ENCODE measurements at regions not wholly inside any gene's neighbourhood (a gene's known extent, or its start where the extent isn't known, plus 50 kb on each side); places are given as distances from the start of the nearest gene placed in this dataset.
"Not testable (repeated sequence)": the region's sequence is repeated elsewhere in the genome, so short reads cannot be mapped to it uniquely, and the experiment has no call there.

DNA sequence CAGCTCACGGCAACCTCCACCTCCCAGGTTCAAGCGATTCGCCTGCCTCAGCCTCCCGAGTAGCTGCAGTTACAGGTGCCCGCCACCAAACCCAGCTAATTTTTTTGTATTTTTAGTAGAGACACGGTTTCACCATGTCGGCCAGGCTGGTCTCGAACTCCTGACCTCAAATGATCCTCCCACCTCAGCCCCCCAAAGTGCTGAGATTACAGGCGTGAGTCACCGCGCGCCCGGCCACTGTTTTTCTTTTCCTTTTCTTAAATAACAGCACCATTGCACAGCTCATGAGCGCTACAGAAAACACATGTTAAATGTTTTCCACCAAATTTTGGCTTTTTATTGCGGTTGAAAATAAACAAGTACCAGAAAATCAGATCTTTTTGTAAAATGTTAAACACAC, 195.5 kb downstream of the CRLF2 start:
- not testable (repeated sequence) for H3K27me3 Mint-ChIP-seq, H3K9me3 Mint-ChIP-seq, H3K4me3 Mint-ChIP-seq, H3K4me1 Mint-ChIP-seq, ATAC-seq, DNase-seq, H3K27ac Mint-ChIP-seq

DNA sequence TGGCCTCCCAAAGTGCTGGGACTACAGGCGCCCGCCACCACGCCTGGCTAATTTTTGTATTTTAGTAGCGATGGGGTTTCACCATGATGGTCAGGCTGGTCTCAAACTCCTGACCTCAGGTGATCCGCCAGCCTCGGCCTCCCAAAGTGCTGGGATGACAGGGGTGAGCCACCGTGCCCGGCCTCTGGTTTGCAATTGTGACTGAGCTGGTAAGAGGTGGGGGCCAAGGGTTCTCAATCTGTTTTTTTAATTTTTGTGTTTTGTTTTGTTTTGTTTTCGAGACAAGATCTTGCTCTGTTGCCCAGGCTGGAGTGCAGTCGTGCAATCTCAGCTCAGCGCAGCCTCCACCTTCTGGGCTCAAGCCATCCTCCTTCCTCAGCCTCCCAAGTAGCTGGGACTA, 196.2 kb downstream of the CRLF2 start:
- DNase-seq, H3K4me3 Mint-ChIP-seq, H3K9me3 Mint-ChIP-seq, ATAC-seq, H3K27ac Mint-ChIP-seq, H3K4me1 Mint-ChIP-seq, H3K27me3 Mint-ChIP-seq: not testable (repeated sequence)

DNA sequence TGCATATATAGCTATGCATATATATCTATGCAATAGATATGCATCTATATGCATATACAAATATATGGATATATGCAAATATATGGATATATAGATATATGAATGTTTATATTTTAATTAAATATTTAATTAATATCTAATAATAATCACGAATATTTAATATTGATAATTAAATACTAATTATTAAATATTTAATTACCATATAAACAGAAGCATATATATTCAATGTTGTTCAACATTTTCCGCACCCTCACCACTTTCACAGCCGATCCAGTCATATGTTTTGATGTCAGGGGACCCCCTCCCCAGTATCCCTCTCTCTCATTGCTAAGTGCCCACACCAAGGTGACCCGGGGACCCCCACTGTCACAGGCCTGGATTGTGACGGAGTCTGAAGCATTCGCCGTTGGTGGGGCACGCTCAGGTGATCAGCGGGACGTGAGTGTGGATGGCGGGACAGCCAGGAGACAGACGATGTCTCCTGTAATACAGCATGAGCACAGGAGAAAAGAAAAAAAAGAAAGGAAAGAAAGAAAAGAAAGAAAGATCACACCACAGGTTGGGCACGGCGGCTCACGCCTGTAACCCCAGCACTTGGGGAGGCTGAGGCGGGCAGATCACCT, 199.7 kb downstream of the CRLF2 start:
- no peak for DNase-seq
- H3K27me3 Mint-ChIP-seq = no peaks in the 10 kb centered on the region
- peak; percentile 43 for ATAC-seq
- H3K9me3 Mint-ChIP-seq = no peaks in the 10 kb centered on the region
- H3K4me1 Mint-ChIP-seq = no peaks in the 10 kb centered on the region
- H3K4me3 Mint-ChIP-seq = no peak overlapping the region
- H3K27ac Mint-ChIP-seq = no peak overlapping the region

DNA sequence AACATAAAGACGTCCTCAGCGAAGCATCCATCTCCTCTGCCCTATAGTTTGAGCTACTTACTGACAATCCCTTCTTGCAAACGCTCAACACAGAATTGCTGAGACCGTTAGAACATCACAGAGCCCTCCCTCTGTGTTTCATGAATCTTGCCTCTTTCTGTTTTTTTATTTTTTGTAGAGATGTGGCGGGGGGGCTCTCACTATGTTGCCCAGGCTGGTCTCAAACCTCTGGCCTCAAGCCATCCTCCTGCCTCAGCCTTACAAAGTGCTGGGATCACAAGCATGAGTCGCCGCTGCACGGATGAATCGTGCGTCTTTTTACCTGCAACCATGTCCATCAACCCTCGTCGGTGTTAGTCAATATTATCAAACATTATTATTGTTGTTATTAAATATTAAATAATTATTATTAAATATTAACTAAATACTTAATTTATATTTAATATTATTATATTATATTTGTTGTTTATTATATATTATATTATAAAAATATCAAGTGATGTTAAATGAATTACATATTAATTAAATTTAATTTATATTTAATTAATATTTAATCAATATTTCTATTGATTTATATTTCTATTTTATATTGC, 200.7 kb downstream of the CRLF2 start:
- ATAC-seq = peak; percentile 64
- Mint-ChIP-seq H3K9me3 (no peaks in the 10 kb centered on the region), H3K27me3 (no peaks in the 10 kb centered on the region), H3K27ac (no peak overlapping the region), H3K4me1 (no peaks in the 10 kb centered on the region), H3K4me3 (no peak overlapping the region)
- peak in 1 of 2 donors; percentile 28 for DNase-seq

DNA sequence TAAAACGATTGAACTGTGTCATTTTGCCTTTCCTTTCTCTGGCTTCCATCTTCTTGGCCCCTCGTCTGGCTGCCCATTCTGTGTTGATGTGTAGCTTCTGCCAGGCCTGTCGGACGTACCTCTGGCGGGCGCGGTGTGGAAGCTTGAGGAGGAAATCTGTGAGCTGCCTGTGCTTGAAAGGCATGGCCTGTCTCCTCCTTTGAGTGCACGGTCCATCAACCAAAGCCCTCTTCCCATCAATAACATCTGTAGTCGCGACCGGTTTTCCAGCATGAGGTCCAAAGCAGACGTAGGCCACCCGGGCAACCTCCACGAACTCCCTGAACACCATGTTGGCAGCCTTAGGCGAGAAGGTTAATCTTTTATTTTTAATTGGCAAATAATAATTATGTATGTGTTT, 202.7 kb downstream of the CRLF2 start:
- no peaks in the 10 kb centered on the region for H3K4me1 Mint-ChIP-seq
- no peaks in the 10 kb centered on the region for H3K27me3 Mint-ChIP-seq
- H3K4me3 Mint-ChIP-seq = no peak overlapping the region
- DNase-seq (no peak), ATAC-seq (no peak)
- H3K9me3 Mint-ChIP-seq = no peaks in the 10 kb centered on the region
- H3K27ac Mint-ChIP-seq = no peak overlapping the region

DNA sequence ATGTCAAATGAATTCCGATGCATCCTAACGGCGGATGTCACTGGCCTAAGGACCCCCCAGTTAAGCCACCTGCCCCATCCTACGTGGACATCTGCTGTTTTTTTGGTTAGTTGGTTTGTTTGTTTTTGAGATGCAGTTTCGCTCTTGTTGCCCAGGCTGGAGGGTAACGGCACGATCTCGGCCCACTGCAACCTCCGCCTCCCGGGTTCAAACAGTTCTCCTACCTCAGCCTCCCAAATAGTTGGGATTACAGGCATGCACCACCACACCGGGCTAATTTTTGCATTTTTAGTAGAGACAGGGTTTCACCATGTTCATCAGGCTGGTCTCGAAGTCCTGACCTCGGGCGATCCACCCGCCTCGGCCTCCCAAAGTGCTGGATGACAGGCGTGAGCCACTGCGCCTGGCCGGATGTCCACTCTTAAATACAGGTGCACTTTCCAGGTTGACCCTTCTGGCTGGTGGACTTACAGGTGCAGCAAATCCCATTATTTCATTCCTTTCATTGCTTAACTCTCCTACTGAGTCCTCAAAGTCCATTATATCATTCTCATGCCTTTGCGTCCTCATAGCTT, 206.2 kb downstream of the CRLF2 start:
- no peak overlapping the region for H3K27ac Mint-ChIP-seq
- H3K9me3 Mint-ChIP-seq = no peaks in the 10 kb centered on the region
- H3K4me1 Mint-ChIP-seq = no peaks in the 10 kb centered on the region
- DNase-seq = no peak
- ATAC-seq = no peak
- H3K4me3 Mint-ChIP-seq = no peak overlapping the region
- H3K27me3 Mint-ChIP-seq = no peaks in the 10 kb centered on the region

DNA sequence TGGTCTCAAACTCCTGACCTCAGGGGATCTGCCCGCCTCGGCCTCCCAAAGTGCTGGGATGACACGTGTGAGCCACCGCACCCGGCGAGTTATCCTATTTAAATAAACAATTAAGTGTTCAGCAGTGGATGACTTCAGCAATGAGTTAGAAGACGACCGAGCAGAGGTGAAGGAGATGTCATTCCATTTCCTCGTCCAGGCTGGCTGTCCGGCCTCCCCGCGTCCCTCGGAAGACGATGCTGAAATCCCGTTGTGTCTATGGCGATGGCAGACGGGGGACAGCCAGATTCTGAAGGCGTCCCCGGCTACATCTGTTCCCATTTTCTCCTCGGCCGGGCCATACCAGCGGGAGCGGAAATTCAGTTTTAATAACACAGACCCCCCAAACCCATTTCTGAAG, 209.8 kb downstream of the CRLF2 start:
- ATAC-seq = no peak
- H3K4me1 Mint-ChIP-seq = no peaks in the 10 kb centered on the region

DNA sequence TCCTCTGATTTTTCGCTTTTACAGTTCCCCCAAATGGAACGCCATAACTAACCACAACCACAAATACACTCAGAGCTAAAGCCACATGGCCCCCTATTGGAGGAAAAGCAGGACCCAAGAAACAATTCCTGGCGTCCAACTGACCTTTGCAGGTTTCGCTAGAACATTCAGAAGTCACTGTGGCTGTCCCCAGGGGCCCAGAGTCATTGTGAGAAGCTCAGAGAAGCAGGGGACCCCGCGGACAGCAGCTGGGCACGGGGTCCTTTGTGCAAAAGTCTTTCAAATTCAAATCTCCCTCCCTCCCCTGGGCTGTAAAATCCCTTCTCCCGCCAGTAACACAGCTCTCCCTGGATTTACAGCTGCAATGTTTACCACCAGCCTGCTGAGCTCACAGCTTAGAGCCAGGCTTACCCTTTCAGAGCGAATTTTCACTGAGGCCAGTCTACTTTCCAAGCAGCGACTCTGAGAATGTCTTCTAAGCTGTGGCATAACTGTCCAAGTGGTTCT, 214.8 kb downstream of the CRLF2 start:
- Mint-ChIP-seq H3K4me1 (no peaks in the 10 kb centered on the region), H3K9me3 (peaks cover 5 to 11% of the 10 kb centered on the region in 2 donors), H3K4me3 (no peak overlapping the region), H3K27ac (no peak overlapping the region), H3K27me3 (no peaks in the 10 kb centered on the region)
- DNase-seq (no peak), ATAC-seq (no peak)

More for the DNA sequence above, 209.8 kb downstream of the CRLF2 start:
- H3K27ac Mint-ChIP-seq = no peak overlapping the region
- no peak for DNase-seq
- no peaks in the 10 kb centered on the region for H3K27me3 Mint-ChIP-seq
- H3K4me3 Mint-ChIP-seq = no peak overlapping the region
- H3K9me3 Mint-ChIP-seq = no peaks in the 10 kb centered on the region

DNA sequence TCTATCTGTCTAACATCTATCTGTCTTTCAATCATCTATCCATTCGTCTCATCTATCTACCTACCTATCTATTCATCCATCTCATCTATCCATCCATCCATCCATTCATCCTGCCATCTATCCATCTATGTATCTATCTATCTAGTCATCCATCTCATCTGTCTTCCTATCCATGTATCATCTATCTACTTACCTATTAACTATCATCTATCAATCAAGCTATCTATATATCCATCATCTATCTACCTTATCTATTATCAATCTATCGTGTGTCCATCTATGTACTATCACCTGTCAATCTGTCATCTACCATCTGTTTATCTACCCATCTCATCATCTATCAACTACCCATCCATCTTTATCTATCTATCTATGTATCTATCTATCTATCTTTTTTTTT, 217.7 kb downstream of the CRLF2 start:
- ATAC-seq (no peak), DNase-seq (no peak)
- peaks cover 21 to 25% of the 10 kb centered on the region in 2 donors for H3K9me3 Mint-ChIP-seq
- H3K27me3 Mint-ChIP-seq = no peaks in the 10 kb centered on the region
- no peak overlapping the region for H3K27ac Mint-ChIP-seq
- H3K4me3 Mint-ChIP-seq = no peak overlapping the region
- H3K4me1 Mint-ChIP-seq = no peaks in the 10 kb centered on the region

DNA sequence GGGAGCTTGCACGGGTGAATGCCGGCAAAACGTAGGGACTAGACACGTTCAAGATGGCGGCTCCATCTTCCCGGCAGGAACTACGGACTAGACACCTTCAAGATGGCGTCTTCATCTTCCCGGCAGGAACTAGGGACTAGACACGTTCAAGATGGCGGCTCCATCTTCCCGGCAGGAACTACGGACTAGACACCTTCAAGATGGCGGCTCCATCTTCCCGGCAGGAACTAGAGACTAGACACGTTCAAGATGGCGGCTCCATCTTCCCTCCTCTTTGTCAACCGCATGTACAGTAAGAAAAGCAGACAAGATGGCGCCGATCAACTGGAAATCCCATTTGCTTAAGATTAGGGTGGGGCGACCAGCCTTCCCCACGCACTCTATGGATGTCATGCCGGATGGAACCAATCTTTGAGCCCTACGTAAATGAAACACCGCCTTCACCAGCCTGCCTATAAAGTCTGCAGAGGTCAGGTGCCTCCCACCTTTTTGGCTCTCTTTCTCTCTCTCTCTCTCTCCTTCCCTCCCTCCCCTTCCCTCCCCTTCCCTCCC, 222.4 kb downstream of the CRLF2 start:
- Mint-ChIP-seq H3K4me3 (peak overlapping the region; percentile 44 to 66), H3K9me3 (peaks cover 21 to 25% of the 10 kb centered on the region in 2 donors), H3K27ac (peak overlapping the region in 1 of 2 donors; percentile 63), H3K27me3 (no peaks in the 10 kb centered on the region), H3K4me1 (no peaks in the 10 kb centered on the region)
- ATAC-seq = peak; percentile 98
- peak; percentile 31 to 89 for DNase-seq

DNA sequence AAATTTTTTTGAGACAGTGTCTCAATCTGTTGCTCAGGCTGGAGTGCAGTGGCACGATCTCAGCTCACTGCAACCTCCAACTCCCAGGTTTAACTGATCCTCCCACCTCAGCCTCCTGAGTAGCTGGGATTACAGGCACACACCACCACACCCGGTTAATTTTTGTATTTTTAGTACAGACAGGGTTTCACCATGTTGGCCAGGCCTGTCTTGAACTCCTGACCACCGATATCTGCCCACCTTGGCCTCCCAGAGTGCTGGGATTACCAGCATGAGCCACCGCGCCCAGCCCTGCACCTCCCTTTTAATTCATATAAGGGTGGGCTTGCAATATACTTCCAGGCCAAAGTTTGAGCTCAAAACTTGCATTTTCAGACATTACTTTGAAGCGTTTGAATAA, 223.9 kb downstream of the CRLF2 start:
- not testable (repeated sequence) for H3K27me3 Mint-ChIP-seq, H3K27ac Mint-ChIP-seq, ATAC-seq, H3K4me3 Mint-ChIP-seq, H3K4me1 Mint-ChIP-seq, DNase-seq
- peaks cover 20 to 21% of the 10 kb centered on the region in 2 donors for H3K9me3 Mint-ChIP-seq

DNA sequence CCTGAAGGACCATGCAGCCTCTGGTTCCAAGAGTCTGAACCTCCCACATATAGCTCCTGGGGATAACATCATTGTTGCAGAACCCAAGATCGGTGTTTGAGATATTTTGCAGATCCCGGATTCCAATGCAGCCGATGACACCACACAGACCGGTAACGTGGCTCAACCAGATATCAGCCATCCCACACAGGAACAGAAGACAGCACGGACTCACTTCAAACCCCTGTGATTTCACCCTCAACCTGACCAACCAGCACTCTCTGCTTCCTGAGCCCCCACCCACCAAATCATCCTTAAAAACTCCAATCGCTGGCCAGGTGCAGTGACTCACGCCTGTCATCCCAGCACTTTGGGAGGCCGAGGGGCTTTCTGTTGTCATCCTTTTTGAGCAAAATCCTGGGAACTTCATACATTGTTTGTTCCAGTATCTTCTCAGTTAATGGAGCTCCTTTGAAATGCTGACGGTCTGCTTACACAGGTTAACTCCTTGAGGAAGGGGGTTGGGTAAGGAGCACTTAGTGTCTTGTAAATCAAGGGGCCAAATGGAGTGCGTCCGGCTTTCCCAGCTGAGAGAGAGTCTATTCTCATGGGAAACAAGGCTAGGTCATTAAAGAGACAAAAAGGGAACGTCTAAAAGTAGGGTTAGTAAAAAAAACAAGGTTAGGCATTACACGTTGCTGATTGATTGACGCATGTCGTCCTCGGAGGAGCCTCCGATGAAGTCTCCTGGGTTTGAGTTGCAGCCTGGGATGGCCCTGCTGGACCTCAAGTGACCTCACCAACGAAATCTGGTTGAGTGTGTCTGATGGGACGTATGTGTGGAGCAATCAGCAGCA, 230.4 kb downstream of the CRLF2 start:
- ATAC-seq (no peak), DNase-seq (no peak)
- Mint-ChIP-seq H3K9me3 (peaks cover 2 to 4% of the 10 kb centered on the region in 2 donors), H3K27ac (peak overlapping the region in 1 of 2 donors; percentile 36), H3K27me3 (peaks cover 42% of the 10 kb centered on the region), H3K4me3 (no peak overlapping the region), H3K4me1 (peaks cover 23% of the 10 kb centered on the region)

DNA sequence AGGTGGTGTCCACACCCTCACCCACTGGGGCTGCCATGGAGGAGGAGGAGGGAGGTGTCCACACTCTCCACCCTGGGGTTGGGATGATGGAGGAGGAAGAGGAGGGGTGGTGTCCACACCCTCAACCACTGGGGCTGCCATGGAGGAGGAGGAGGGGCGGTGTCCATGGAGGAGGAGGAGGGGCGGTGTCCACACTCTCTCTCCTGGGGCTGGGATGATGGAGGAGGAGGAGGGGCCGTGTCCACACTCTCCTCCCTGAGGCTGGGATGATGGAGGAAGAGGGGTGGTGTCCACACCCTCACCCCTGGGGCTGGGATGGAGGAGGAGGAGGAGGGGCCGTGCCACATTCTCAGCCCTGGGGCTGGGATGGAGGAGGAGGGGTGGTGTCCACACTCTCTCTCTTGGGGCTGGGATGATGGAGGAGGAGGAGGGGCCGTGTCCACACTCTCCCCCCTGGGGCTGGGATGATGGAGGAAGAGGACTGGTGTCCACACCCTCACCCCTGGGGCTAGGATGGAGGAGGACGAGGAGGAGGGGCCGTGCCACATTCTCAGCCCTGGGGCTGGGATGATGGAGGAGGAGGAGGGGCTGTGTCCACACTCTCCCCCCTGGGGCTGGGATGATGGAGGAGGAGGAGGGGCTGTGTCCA, 231.7 kb downstream of the CRLF2 start:
- H3K27me3 Mint-ChIP-seq = peaks cover 42% of the 10 kb centered on the region
- peaks cover 9 to 10% of the 10 kb centered on the region in 2 donors for H3K9me3 Mint-ChIP-seq
- ATAC-seq (peak; percentile 58), DNase-seq (no peak)
- peak overlapping the region in 1 of 2 donors; percentile 26 for H3K4me3 Mint-ChIP-seq
- H3K4me1 Mint-ChIP-seq = peaks cover 23% of the 10 kb centered on the region
- H3K27ac Mint-ChIP-seq = no peak overlapping the region

DNA sequence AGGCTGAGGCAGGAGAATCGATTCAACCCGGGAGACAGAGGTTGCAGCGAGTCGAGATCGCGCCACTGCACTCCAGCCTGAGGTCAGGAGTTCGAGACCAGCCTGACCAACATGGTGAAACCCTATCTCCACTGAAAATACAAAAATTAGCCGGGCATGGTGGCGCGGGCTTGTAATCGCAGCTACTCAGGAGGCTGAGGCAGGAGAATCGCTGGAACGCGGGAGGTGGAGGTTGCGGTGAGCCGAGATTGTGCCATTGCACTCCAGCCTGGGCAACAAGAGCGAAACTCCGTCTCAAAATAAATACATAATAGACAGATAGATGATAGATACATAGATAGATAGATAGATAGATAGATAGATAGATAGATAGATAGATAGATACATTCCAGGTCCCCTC, 233.3 kb downstream of the CRLF2 start:
- not testable (repeated sequence) for H3K4me3 Mint-ChIP-seq

More for the DNA sequence above, 233.3 kb downstream of the CRLF2 start:
- peaks cover 42% of the 10 kb centered on the region for H3K27me3 Mint-ChIP-seq
- not testable (repeated sequence) for ATAC-seq, H3K27ac Mint-ChIP-seq, DNase-seq, H3K9me3 Mint-ChIP-seq
- peaks cover 23% of the 10 kb centered on the region for H3K4me1 Mint-ChIP-seq

Data from stimulated activated naive CD8-positive, alpha-beta T cell treated with anti-CD3 and anti-CD28 coated beads, Interleukin-15, amount 100 ng/mL, for 72 hours (primary cell).